ENCODE measurements at regions not wholly inside any gene's neighbourhood (a gene's known extent, or its start where the extent isn't known, plus 50 kb on each side); places are given as distances from the start of the nearest gene placed in this dataset.
A peak's percentile ranks its signal among the peaks of the same experiment; 100 is the strongest.

GRCh38 chrX:129144172-129145038 lies 378.9 kb downstream of the SMARCA1 start:
- no peaks in the 10 kb centered on the region for H3K9me3 Mint-ChIP-seq
- DNase-seq = no peak
- ATAC-seq (ENCODE audit: low read depth in 2 of 2) = no peak

DNA sequence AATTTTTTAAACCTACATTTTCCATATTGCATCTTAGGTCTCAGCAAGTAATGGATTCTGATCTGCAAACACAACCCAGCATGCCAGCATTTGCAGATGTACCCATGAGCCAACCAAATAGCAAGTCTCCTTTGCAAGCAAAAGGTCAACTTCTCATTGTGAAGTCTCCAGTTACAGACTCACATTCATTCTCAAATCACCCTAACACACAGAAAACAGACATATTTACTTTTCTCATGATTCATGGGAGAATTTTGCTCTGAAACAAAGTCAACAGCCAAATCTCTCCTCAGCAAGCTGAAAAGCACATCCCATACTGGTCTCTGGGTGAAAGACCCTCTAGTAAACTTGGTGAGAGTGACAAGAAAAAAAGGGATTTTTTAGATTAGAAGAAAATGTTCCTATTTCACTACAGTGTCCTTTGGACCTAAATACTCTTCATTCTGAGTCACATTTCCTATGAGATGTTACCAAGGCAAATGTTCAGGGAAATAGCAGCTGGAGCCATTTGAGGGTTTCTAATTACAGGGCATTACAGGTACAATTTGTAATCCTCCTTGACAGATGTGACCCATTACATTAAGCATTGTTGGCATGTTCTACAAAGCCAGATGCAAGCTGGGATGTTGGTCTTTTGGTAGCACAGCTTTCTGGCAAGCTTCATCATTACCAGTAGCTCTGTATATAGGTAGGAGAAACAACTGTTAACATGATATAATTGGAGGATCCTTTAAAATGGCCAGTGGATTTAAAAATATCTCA lies 383.3 kb downstream of the SMARCA1 start:
- H3K27me3 Mint-ChIP-seq = no peaks in the 10 kb centered on the region
- H3K9me3 Mint-ChIP-seq = peaks cover 0 to 3% (median 0%) of the 10 kb centered on the region in 7 donors
- H3K4me1 Mint-ChIP-seq = no peaks in the 10 kb centered on the region
- DNase-seq (no peak), ATAC-seq (ENCODE audit: low read depth in 2 of 2) (no peak)
- H3K4me3 Mint-ChIP-seq = no peak overlapping the region
- H3K27ac Mint-ChIP-seq = no peak overlapping the region
- no peaks in the 10 kb centered on the region for H3K36me3 Mint-ChIP-seq

More at GRCh38 chrX:129144172-129145038, 378.9 kb downstream of the SMARCA1 start:
- Mint-ChIP-seq H3K27me3 (no peaks in the 10 kb centered on the region), H3K27ac (no peak overlapping the region), H3K36me3 (no peaks in the 10 kb centered on the region), H3K4me3 (no peak overlapping the region), H3K4me1 (no peaks in the 10 kb centered on the region)

DNA sequence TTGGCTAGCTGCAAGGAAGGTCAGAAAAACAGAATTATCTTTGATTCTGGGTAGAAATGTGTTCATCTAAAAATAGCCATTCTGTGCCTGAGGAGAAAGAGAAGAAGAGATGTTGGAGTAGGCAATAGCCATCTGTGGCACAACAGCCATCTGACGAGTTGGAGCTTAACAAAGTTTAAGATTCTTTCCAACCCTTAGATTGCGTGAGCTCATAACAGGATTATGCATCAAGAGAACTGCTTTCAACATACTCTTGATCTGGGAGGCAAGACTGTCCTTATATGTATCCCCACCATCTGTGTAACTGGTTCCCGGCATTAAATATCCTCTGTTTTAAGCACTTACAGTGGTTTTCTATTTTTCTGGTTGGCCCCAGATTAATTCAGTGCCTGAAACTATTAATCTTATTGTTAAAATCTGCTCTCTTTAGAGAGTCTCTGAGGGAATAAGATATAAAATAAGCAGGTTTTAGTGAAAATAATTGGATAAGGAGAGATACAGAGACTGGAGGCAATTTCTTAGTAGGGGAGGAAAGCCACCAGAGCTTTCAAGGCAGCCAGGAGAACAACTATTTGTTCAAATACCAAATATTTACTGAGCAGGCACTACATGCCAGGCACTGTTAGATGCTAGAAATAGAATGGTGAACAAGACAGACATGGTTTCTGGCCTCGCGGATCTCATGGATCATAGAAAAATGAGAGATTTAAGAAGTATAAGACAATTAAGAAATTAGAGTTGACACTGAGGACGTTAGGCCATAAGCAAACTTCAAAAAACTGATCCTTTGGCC lies 398.0 kb downstream of the SMARCA1 start:
- Mint-ChIP-seq H3K4me1 (no peaks in the 10 kb centered on the region), H3K4me3 (no peak overlapping the region), H3K36me3 (no peaks in the 10 kb centered on the region), H3K27ac (no peak overlapping the region), H3K27me3 (no peaks in the 10 kb centered on the region), H3K9me3 (peaks cover 0 to 1% (median 0%) of the 10 kb centered on the region in 7 donors)
- DNase-seq (no peak), ATAC-seq (ENCODE audit: low read depth in 2 of 2) (no peak)

DNA sequence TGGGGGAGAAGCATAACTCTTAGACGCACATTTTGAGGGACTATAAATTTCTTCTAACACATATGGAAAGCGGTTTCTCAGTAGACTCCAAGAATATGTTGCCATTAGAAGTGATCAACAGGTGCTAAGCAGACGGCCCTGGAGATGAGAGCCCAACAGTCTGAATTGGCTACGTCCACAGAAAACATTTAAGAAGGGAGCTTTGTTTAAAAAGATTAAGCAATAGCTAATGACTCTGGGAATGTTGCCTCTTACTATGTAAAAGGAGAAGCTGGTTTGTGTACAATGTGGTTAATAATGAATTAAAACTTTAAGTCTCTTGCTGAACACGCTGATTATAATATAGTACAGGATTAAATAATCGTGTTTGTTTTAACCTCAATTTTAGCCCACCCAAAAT lies 399.5 kb downstream of the SMARCA1 start:
- H3K4me3 Mint-ChIP-seq = no peak overlapping the region
- no peak for DNase-seq
- no peak for ATAC-seq (ENCODE audit: low read depth in 2 of 2)
- H3K36me3 Mint-ChIP-seq = no peaks in the 10 kb centered on the region
- H3K4me1 Mint-ChIP-seq = no peaks in the 10 kb centered on the region
- H3K9me3 Mint-ChIP-seq = peaks cover 0 to 1% (median 0%) of the 10 kb centered on the region in 7 donors
- no peaks in the 10 kb centered on the region for H3K27me3 Mint-ChIP-seq
- no peak overlapping the region for H3K27ac Mint-ChIP-seq

DNA sequence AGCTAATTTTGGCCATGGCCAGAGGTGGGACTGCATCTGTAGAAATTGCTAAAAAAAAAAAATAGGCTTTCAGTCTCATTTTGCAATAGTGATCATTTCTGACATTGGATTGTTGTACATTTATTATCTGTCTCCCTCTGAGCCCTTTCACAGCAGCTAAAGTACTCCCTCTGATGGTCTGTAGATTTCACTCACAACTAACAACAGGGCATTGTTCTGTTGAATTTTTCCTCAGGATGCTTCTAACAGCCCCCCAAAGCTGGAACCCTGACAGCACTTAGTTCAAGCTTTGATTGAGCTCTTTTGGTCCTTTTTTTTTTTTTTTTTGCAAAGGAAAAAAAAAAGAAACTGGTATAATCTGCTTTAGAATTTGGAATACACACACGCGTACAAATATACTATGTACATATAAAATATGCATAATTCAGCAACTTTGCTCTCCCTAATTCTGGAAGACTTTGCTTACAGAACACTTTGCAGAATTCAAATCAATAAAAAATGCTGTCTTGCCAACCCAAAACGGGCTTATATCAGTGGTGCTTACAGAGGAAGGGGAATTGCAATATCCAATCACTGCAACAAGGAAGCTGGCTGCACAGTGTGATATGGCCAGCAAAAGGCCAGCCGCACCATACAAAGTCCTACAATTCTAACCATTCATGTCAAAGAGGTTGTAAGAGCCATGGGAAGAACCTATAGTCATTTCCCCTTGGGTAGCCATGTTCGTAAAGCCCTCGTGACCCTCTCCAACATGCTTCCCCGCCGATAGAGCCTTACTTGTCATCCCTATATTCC lies 406.4 kb downstream of the SMARCA1 start:
- Mint-ChIP-seq H3K9me3 (no peaks in the 10 kb centered on the region), H3K27me3 (no peaks in the 10 kb centered on the region), H3K4me1 (no peaks in the 10 kb centered on the region), H3K27ac (no peak overlapping the region), H3K4me3 (no peak overlapping the region), H3K36me3 (no peaks in the 10 kb centered on the region)
- ATAC-seq (ENCODE audit: low read depth in 2 of 2) (no peak), DNase-seq (no peak)

DNA sequence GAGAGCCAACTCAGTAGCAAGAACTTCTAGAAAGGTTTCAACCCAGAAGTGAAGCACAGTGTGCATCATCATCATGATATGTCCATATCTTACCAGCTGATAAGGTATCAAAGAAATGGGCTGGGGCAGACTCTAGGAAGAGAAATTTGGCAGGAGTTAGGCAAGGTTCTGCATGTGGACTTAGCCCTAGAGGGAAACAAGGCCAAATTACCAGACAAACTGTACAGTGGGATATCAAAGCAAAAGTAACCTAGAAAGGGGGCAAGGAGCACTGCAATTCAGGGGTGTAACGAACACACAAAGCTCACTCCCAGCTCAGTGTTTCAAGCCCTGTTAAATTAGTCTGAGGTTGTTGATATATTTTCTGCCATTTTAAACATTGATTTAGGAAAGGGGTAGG lies 407.4 kb downstream of the SMARCA1 start:
- Mint-ChIP-seq H3K4me1 (no peaks in the 10 kb centered on the region), H3K9me3 (no peaks in the 10 kb centered on the region), H3K27me3 (no peaks in the 10 kb centered on the region), H3K4me3 (no peak overlapping the region), H3K36me3 (no peaks in the 10 kb centered on the region), H3K27ac (no peak overlapping the region)
- no peak for ATAC-seq (ENCODE audit: low read depth in 2 of 2)
- no peak for DNase-seq

GRCh38 chrX:129115104-129115503 lies 408.2 kb downstream of the SMARCA1 start:
- no peak overlapping the region for H3K27ac Mint-ChIP-seq
- H3K9me3 Mint-ChIP-seq = no peaks in the 10 kb centered on the region
- no peaks in the 10 kb centered on the region for H3K27me3 Mint-ChIP-seq
- ATAC-seq (ENCODE audit: low read depth in 2 of 2) (no peak), DNase-seq (no peak)
- H3K4me1 Mint-ChIP-seq = no peaks in the 10 kb centered on the region
- no peaks in the 10 kb centered on the region for H3K36me3 Mint-ChIP-seq
- no peak overlapping the region for H3K4me3 Mint-ChIP-seq

DNA sequence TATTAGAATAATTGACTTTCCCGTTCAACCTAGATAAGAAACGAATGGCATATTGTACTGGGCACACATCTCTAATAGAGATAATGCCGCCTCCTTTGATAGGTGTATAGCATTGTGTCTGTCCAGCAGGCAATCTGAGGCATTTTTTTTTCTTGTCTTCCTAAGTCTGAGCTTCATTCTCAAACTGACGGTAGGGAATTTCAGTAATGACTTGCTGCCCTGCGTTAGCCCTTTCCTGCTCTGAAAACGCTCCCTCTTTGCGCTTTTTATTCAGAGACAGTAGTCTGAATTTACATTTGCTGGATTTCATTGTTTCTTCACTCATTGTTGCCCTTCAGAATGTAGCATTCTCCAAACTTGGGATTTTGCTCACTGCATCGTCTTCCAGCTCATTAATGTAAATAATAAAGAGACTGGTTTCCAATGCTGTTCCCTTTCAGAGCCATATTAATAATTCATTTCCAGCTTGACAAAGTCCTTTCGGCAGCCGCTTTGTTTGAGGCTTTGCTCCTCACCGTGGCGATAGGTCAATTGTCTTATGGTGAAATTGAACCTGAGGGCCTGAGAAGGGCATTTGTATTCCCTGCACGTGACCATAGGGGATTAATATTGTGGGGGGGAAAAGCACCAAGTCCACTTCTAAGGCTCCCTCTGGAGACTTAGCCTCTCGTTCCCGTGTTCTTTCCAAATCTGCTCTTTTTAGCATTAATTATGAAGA lies 412.1 kb downstream of the SMARCA1 start:
- H3K4me1 Mint-ChIP-seq = no peaks in the 10 kb centered on the region
- no peaks in the 10 kb centered on the region for H3K36me3 Mint-ChIP-seq

GRCh38 chrX:129108936-129109335 lies 414.4 kb downstream of the SMARCA1 start:
- H3K36me3 Mint-ChIP-seq = no peaks in the 10 kb centered on the region
- H3K4me3 Mint-ChIP-seq = no peak overlapping the region
- no peaks in the 10 kb centered on the region for H3K4me1 Mint-ChIP-seq
- peaks cover 0 to 5% (median 0%) of the 10 kb centered on the region in 7 donors for H3K9me3 Mint-ChIP-seq
- no peak for ATAC-seq (ENCODE audit: low read depth in 2 of 2)
- H3K27ac Mint-ChIP-seq = no peak overlapping the region
- no peak for DNase-seq
- H3K27me3 Mint-ChIP-seq = peaks cover 0 to 4% (median 0%) of the 10 kb centered on the region in 3 donors

More for the DNA sequence above, 412.1 kb downstream of the SMARCA1 start:
- Mint-ChIP-seq H3K9me3 (no peaks in the 10 kb centered on the region), H3K4me3 (no peak overlapping the region), H3K27ac (no peak overlapping the region), H3K27me3 (no peaks in the 10 kb centered on the region)
- DNase-seq (no peak), ATAC-seq (ENCODE audit: low read depth in 2 of 2) (no peak)

DNA sequence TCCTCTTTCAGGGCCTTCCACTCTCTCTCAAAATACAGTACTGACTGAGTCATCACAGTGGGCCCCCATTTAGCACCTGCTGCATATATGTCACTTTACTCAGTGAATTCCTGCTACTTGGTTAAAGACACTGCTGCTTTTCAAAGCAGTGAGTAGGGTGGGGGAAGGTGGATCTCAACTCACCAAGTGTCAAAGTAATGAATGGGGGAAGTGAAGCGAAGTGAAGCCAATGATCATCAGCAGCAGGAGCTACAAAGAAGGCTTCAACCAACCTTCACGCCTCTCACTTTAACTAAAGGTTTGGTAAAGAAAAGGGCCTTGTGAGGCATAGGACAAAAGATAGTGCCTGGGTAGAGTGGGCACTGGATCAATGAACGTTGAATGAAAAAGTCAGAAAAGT lies 424.1 kb downstream of the SMARCA1 start:
- no peak for DNase-seq
- Mint-ChIP-seq H3K9me3 (peaks cover 0 to 6% (median 0%) of the 10 kb centered on the region in 7 donors), H3K27ac (no peak overlapping the region), H3K36me3 (no peaks in the 10 kb centered on the region), H3K27me3 (peaks cover 0 to 6% (median 0%) of the 10 kb centered on the region in 3 donors), H3K4me1 (no peaks in the 10 kb centered on the region), H3K4me3 (no peak overlapping the region)
- no peak for ATAC-seq (ENCODE audit: low read depth in 2 of 2)

DNA sequence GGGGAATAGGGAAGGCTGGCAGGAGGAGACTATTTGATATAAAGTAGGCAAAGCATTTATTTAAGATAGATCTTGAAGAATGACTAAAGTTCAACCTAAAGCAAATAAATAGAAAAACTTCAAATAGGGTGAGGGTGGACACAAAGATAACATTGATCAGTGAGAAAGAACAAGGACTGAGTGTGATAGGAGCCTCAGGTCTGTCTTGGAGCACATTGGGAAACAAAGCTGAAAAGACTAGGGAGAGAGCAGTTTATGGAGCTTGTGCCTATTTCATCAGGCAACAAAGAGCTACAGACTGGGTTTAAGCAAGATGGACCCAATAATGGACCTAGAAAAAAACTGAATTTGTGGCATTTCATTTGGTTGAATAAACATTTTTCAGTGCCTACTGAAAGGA lies 425.6 kb downstream of the SMARCA1 start:
- no peak for ATAC-seq (ENCODE audit: low read depth in 2 of 2)
- Mint-ChIP-seq H3K27me3 (peaks cover 0 to 6% (median 0%) of the 10 kb centered on the region in 3 donors), H3K9me3 (peaks cover 0 to 6% (median 0%) of the 10 kb centered on the region in 7 donors), H3K36me3 (no peaks in the 10 kb centered on the region), H3K4me3 (no peak overlapping the region), H3K4me1 (no peaks in the 10 kb centered on the region), H3K27ac (peak overlapping the region in 1 of 6 donors; percentile 1)
- DNase-seq = no peak

DNA sequence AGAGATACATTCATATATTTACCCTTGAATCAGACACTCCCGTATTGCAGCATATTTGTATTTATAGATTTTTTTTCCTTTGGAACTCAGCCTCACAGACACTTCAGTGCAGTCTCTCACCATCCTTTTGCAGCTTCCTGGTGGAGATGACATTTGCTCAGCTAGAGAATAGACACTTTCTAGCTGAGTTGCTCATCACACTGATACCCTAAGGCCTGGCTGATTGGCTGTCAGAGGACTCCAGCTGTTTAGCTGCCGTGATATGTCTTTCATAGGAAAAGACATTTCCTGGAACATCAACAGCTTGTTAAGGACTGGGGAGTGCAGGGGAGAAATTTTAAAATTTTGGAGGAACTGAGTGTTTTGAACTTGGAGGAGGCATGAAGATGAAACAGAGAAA lies 429.6 kb downstream of the SMARCA1 start:
- H3K4me1 Mint-ChIP-seq = no peaks in the 10 kb centered on the region
- H3K9me3 Mint-ChIP-seq = peaks cover 0 to 6% (median 0%) of the 10 kb centered on the region in 7 donors
- ATAC-seq (ENCODE audit: low read depth in 2 of 2) = no peak
- H3K36me3 Mint-ChIP-seq = no peaks in the 10 kb centered on the region
- H3K27me3 Mint-ChIP-seq = peaks cover 0 to 6% (median 0%) of the 10 kb centered on the region in 3 donors
- DNase-seq = no peak
- H3K4me3 Mint-ChIP-seq = no peak overlapping the region
- no peak overlapping the region for H3K27ac Mint-ChIP-seq

Measured in naive B cell (primary cell).